Activated naive CD8-positive, alpha-beta T cell treated with anti-CD3 and anti-CD28 coated beads for 36 hours (primary cell): ENCODE measurements at regions not wholly inside any gene's neighbourhood (a gene's known extent, or its start where the extent isn't known, plus 50 kb on each side); places are given as distances from the start of the nearest gene placed in this dataset.

ENCODE experiments used
- DNase-seq: peaks from one replicate; pipeline ENCODE4 v3.0.0; 2021
- H3K27ac Mint-ChIP-seq: one replicate; pipeline ENCODE4 v1.8.0; 2022; ENCODE audit warnings: mild to moderate bottlenecking, moderate library complexity, mixed read lengths
- H3K27me3 Mint-ChIP-seq: one replicate; pipeline ENCODE4 v1.8.0; 2022; ENCODE audit warnings: mild to moderate bottlenecking, mixed read lengths
- H3K36me3 Mint-ChIP-seq: one replicate; pipeline ENCODE4 v1.8.0; 2021; ENCODE audit warnings: mild to moderate bottlenecking, mixed read lengths
- H3K4me1 Mint-ChIP-seq: one replicate; pipeline ENCODE4 v1.8.0; 2021; ENCODE audit warnings: mixed read lengths
- H3K4me3 Mint-ChIP-seq: one replicate; pipeline ENCODE4 v1.8.0; 2022; ENCODE audit warnings: mild to moderate bottlenecking, moderate library complexity, mixed read lengths
- H3K9me3 Mint-ChIP-seq: one replicate; pipeline ENCODE4 v1.8.0; 2022; ENCODE audit warnings: mixed read lengths

- H3K4me1 Mint-ChIP-seq: no peaks in the 10 kb centered on the region
- no peak overlapping the region for H3K4me3 Mint-ChIP-seq
- H3K9me3 Mint-ChIP-seq: no peaks in the 10 kb centered on the region
- H3K36me3 Mint-ChIP-seq: no peaks in the 10 kb centered on the region
- DNase-seq: no peak
- peaks cover 9% of the 10 kb centered on the region for H3K27me3 Mint-ChIP-seq
- H3K27ac Mint-ChIP-seq: no peak overlapping the region
Measured at GRCh38 chr7:26447116-26447515, 155.5 kb downstream of the SNX10 start.

- no peaks in the 10 kb centered on the region for H3K4me1 Mint-ChIP-seq
- peaks cover 9% of the 10 kb centered on the region for H3K27me3 Mint-ChIP-seq
- H3K27ac Mint-ChIP-seq: no peak overlapping the region
- DNase-seq: no peak
- no peaks in the 10 kb centered on the region for H3K36me3 Mint-ChIP-seq
- H3K9me3 Mint-ChIP-seq: no peaks in the 10 kb centered on the region
- no peak overlapping the region for H3K4me3 Mint-ChIP-seq
Measured at GRCh38 chr7:26449175-26450165, 157.8 kb downstream of the SNX10 start.

- DNase-seq: no peak
- Mint-ChIP-seq H3K27me3 (peaks cover 5% of the 10 kb centered on the region), H3K4me3 (no peak overlapping the region), H3K4me1 (no peaks in the 10 kb centered on the region), H3K27ac (no peak overlapping the region), H3K36me3 (no peaks in the 10 kb centered on the region), H3K9me3 (no peaks in the 10 kb centered on the region)
Measured at GRCh38 chr7:26451997-26452396, 160.3 kb downstream of the SNX10 start.

- H3K36me3 Mint-ChIP-seq: no peaks in the 10 kb centered on the region
- no peak for DNase-seq
- H3K27ac Mint-ChIP-seq: no peak overlapping the region
- H3K9me3 Mint-ChIP-seq: no peaks in the 10 kb centered on the region
- H3K4me1 Mint-ChIP-seq: no peaks in the 10 kb centered on the region
- no peak overlapping the region for H3K4me3 Mint-ChIP-seq
- H3K27me3 Mint-ChIP-seq: no peaks in the 10 kb centered on the region
Measured at GRCh38 chr7:26454180-26454579, 162.5 kb downstream of the SNX10 start.

- Mint-ChIP-seq H3K27me3 (no peaks in the 10 kb centered on the region), H3K4me3 (no peak overlapping the region), H3K27ac (no peak overlapping the region), H3K36me3 (no peaks in the 10 kb centered on the region), H3K9me3 (no peaks in the 10 kb centered on the region), H3K4me1 (no peaks in the 10 kb centered on the region)
- DNase-seq: no peak
Measured at GRCh38 chr7:26457696-26458327, 166.2 kb downstream of the SNX10 start.

GRCh38 chr7:26458466-26459145 is 166.9 kb downstream of the SNX10 start:
- Mint-ChIP-seq H3K4me1 (no peaks in the 10 kb centered on the region), H3K36me3 (no peaks in the 10 kb centered on the region), H3K4me3 (no peak overlapping the region), H3K27me3 (no peaks in the 10 kb centered on the region), H3K9me3 (no peaks in the 10 kb centered on the region), H3K27ac (no peak overlapping the region)
- no peak for DNase-seq

GRCh38 chr7:26459540-26460193 is 168.0 kb downstream of the SNX10 start:
- Mint-ChIP-seq H3K9me3 (no peaks in the 10 kb centered on the region), H3K27ac (no peak overlapping the region), H3K36me3 (no peaks in the 10 kb centered on the region), H3K27me3 (no peaks in the 10 kb centered on the region), H3K4me3 (no peak overlapping the region), H3K4me1 (no peaks in the 10 kb centered on the region)
- DNase-seq: no peak

GRCh38 chr7:26460351-26461085 is 168.9 kb downstream of the SNX10 start:
- DNase-seq: no peak
- Mint-ChIP-seq H3K36me3 (no peaks in the 10 kb centered on the region), H3K4me1 (no peaks in the 10 kb centered on the region), H3K27me3 (no peaks in the 10 kb centered on the region), H3K4me3 (no peak overlapping the region), H3K27ac (no peak overlapping the region), H3K9me3 (no peaks in the 10 kb centered on the region)

- H3K27me3 Mint-ChIP-seq: no peaks in the 10 kb centered on the region
- H3K27ac Mint-ChIP-seq: no peak overlapping the region
- no peak overlapping the region for H3K4me3 Mint-ChIP-seq
- no peaks in the 10 kb centered on the region for H3K36me3 Mint-ChIP-seq
- DNase-seq: no peak
- H3K4me1 Mint-ChIP-seq: no peaks in the 10 kb centered on the region
- H3K9me3 Mint-ChIP-seq: no peaks in the 10 kb centered on the region
Measured at GRCh38 chr7:26461518-26461917, 169.9 kb downstream of the SNX10 start.

GRCh38 chr7:26466007-26466406 is 174.3 kb downstream of the SNX10 start:
- Mint-ChIP-seq H3K4me1 (no peaks in the 10 kb centered on the region), H3K36me3 (no peaks in the 10 kb centered on the region), H3K27ac (no peak overlapping the region), H3K9me3 (no peaks in the 10 kb centered on the region), H3K4me3 (no peak overlapping the region), H3K27me3 (peaks cover 4% of the 10 kb centered on the region)
- no peak for DNase-seq

- Mint-ChIP-seq H3K36me3 (no peaks in the 10 kb centered on the region), H3K4me1 (no peaks in the 10 kb centered on the region), H3K9me3 (no peaks in the 10 kb centered on the region), H3K27ac (no peak overlapping the region), H3K27me3 (peaks cover 4% of the 10 kb centered on the region), H3K4me3 (no peak overlapping the region)
- DNase-seq: no peak
Measured at GRCh38 chr7:26467104-26467503, 175.4 kb downstream of the SNX10 start.

- H3K36me3 Mint-ChIP-seq: no peaks in the 10 kb centered on the region
Measured at GRCh38 chr7:26467541-26467940, 175.9 kb downstream of the SNX10 start.

GRCh38 chr7:26468625-26469024 is 177.0 kb downstream of the SNX10 start:
- Mint-ChIP-seq H3K9me3 (no peaks in the 10 kb centered on the region), H3K36me3 (no peaks in the 10 kb centered on the region)

More at GRCh38 chr7:26467541-26467940, 175.9 kb downstream of the SNX10 start:
- H3K4me3 Mint-ChIP-seq: no peak overlapping the region
- H3K4me1 Mint-ChIP-seq: no peaks in the 10 kb centered on the region
- no peak overlapping the region for H3K27ac Mint-ChIP-seq
- DNase-seq: no peak
- no peaks in the 10 kb centered on the region for H3K9me3 Mint-ChIP-seq
- H3K27me3 Mint-ChIP-seq: peaks cover 4% of the 10 kb centered on the region

GRCh38 chr7:26469188-26469587 is 177.5 kb downstream of the SNX10 start:
- H3K36me3 Mint-ChIP-seq: no peaks in the 10 kb centered on the region
- peaks cover 4% of the 10 kb centered on the region for H3K27me3 Mint-ChIP-seq

More at GRCh38 chr7:26468625-26469024, 177.0 kb downstream of the SNX10 start:
- Mint-ChIP-seq H3K4me1 (no peaks in the 10 kb centered on the region), H3K4me3 (no peak overlapping the region), H3K27me3 (peaks cover 4% of the 10 kb centered on the region), H3K27ac (no peak overlapping the region)
- DNase-seq: no peak

More at GRCh38 chr7:26469188-26469587, 177.5 kb downstream of the SNX10 start:
- no peak overlapping the region for H3K4me3 Mint-ChIP-seq
- H3K27ac Mint-ChIP-seq: no peak overlapping the region
- no peak for DNase-seq
- no peaks in the 10 kb centered on the region for H3K9me3 Mint-ChIP-seq
- no peaks in the 10 kb centered on the region for H3K4me1 Mint-ChIP-seq
